A549 (cell line): ENCODE measurements at regions not wholly inside any gene's neighbourhood (a gene's known extent, or its start where the extent isn't known, plus 50 kb on each side); places are given as distances from the start of the nearest gene placed in this dataset.

ENCODE experiments used
- ATAC-seq, 2 experiments: fragments of 200-7000 bp in 1 of 2; fragments of >200 bp in 1 of 2; cut with Nextera tagmentation in 1 of 2; cut with Tn5 transposase in 1 of 2; 3 replicates each; pipeline versions ENCODE4 v1.8.0 to v1.9.1; 2018 to 2020; ENCODE audit warnings: mild to moderate bottlenecking in 1 of 2, moderate library complexity in 1 of 2
- CTCF ChIA-PET: fragments of 300-600 bp; sonication (Branson Sonifier 250); formaldehyde crosslinking; extraction: SDS; loops from one replicate; lab custom pipeline; 2021; ENCODE audit warnings: antibody characterized with exemption, inconsistent platforms; lab: Yijun Ruan, JAX
- POLR2A ChIA-PET: fragments of 350-600 bp; formaldehyde crosslinking; extraction: SDS; loops from one replicate; lab custom pipeline; 2021; ENCODE audit warnings: antibody characterized with exemption, inconsistent platforms; lab: Yijun Ruan, JAX
- DNase-seq, 2 experiments: peaks; one replicate each; pipeline versions ENCODE4 v3.0.0 to v3.0.0-alpha.2; 2011 to 2016; ENCODE audit warnings: low read depth in 1 of 2, low spot score in 1 of 2
- FAIRE-seq: peaks from 2 replicates; lab custom pipeline; 2011; peaks lifted over from hg19 to GRCh38; lab: Jason Lieb, UNC
- H3K27ac ChIP-seq, 2 experiments: fragments of >200 bp; sonication (Bioruptor Twin); formaldehyde crosslinking; 3 replicates each; pipeline ENCODE4 v1.5.1; 2016 to 2017
- H3K4me1 ChIP-seq: fragments of >200 bp; sonication (Bioruptor Twin); formaldehyde crosslinking; 3 replicates; pipeline ENCODE4 v1.6.1; 2016
- H3K4me2 ChIP-seq: fragments of >200 bp; sonication (Bioruptor Twin); formaldehyde crosslinking; 3 replicates; pipeline ENCODE4 v1.6.1; 2016
- H3K4me3 ChIP-seq: fragments of >200 bp; sonication (Bioruptor Twin); formaldehyde crosslinking; 3 replicates; pipeline ENCODE4 v1.5.1; 2016
- H3K9me3 ChIP-seq: fragments of >200 bp; sonication (Bioruptor Twin); formaldehyde crosslinking; 3 replicates; pipeline ENCODE4 v1.6.1; 2016
- CBX8 ChIP-seq: fragments of 200-600 bp; sonication (generic); IDR thresholded peaks from 2 replicates; pipeline ENCODE4 v1.6.1; 2016
- EHF ChIP-seq: fragments of 250-450 bp; sonication (Bioruptor Pico); IDR thresholded peaks from 2 replicates; pipeline ENCODE4 v1.5.0; 2020; ENCODE audit warnings: mild to moderate bottlenecking
- FOSB ChIP-seq: fragments of 250-450 bp; sonication (Bioruptor Pico); IDR thresholded peaks from 2 replicates; pipeline ENCODE4 v1.5.0; 2020; ENCODE audit warnings: mild to moderate bottlenecking, moderate library complexity
- FOSL2 ChIP-seq, 2 experiments: fragments of 450-650 bp in 1 of 2; fragments of >200 bp in 1 of 2; sonication (Bioruptor Twin) in 1 of 2; formaldehyde crosslinking; IDR thresholded peaks; 2 replicates each; pipeline versions ENCODE4 v1.5.0 to v1.6.1; 2016 to 2020; ENCODE audit warnings: mild to moderate bottlenecking in 1 of 2, moderate library complexity in 1 of 2
- HEYL ChIP-seq: fragments of 250-450 bp; sonication (Bioruptor Pico); IDR thresholded peaks from 2 replicates; pipeline ENCODE4 v1.8.0; 2021; ENCODE audit warnings: mild to moderate bottlenecking, moderate library complexity
- HOXA7 ChIP-seq: fragments of 250-450 bp; sonication (Bioruptor Pico); IDR thresholded peaks from 2 replicates; pipeline ENCODE4 v1.5.0; 2020; ENCODE audit warnings: mild to moderate bottlenecking, moderate library complexity
- KDM1A ChIP-seq: fragments of 200-600 bp; sonication (generic); IDR thresholded peaks from 2 replicates; pipeline ENCODE4 v1.6.1; 2016; ENCODE audit warnings: low read depth, mild to moderate bottlenecking
- MYC ChIP-seq: IDR thresholded peaks from 2 replicates; pipeline ENCODE4 v1.6.1; 2012; ENCODE audit warnings: mild to moderate bottlenecking, inconsistent platforms, low read length, improper control_type of control experiment, borderline replicate concordance
- NR3C1 ChIP-seq: fragments of >200 bp; sonication (Bioruptor Twin); formaldehyde crosslinking; IDR thresholded peaks from 3 replicates; pipeline ENCODE4 v1.6.1; 2017
- POLR2A ChIP-seq: IDR thresholded peaks from 2 replicates; pipeline ENCODE4 v1.6.1; 2012; ENCODE audit warnings: mild to moderate bottlenecking, low read length
- RAD21 ChIP-seq, 2 experiments: fragments of >200 bp in 1 of 2; sonication (Bioruptor Twin) in 1 of 2; formaldehyde crosslinking in 1 of 2; IDR thresholded peaks in 1 of 2; conservative IDR thresholded peaks in 1 of 2; 2 replicates in 1 of 2; 3 replicates in 1 of 2; pipeline ENCODE4 v1.6.1; 2012 to 2018; ENCODE audit warnings: inconsistent platforms in 1 of 2
- RFX5 ChIP-seq: fragments of 450-650 bp; IDR thresholded peaks from 2 replicates; pipeline ENCODE4 v1.7.1; 2014; ENCODE audit warnings: antibody characterized with exemption, mild to moderate bottlenecking, moderate library complexity
- TFCP2L1 ChIP-seq: fragments of 250-450 bp; sonication (Bioruptor Pico); IDR thresholded peaks from 2 replicates; pipeline ENCODE4 v1.5.0; 2021; ENCODE audit warnings: mild to moderate bottlenecking
- ZFP36 ChIP-seq: fragments of 450-650 bp; IDR thresholded peaks from 2 replicates; pipeline ENCODE4 v1.6.1; 2014; ENCODE audit warnings: borderline replicate concordance; ENCODE audit not compliant: partially characterized antibody
- WGBS: methylation state at CpG from one replicate; pipeline ENCODE4 v1.1.6; 2017; ENCODE audit errors: missing lambda C conversion rate; 5-methylcytosine and 5-hydroxymethylcytosine counted together
- TF ChIP-seq, protein P1 (sequence below): fragments of >200 bp; sonication (Bioruptor Twin); formaldehyde crosslinking; IDR thresholded peaks from 3 replicates; pipeline ENCODE4 v1.5.1; 2016
- TF ChIP-seq, protein P2 (sequence below): IDR thresholded peaks from 2 replicates; pipeline ENCODE4 v1.6.1; 2012
- TF ChIP-seq, protein P3 (sequence below): fragments of >200 bp; sonication (Bioruptor Twin); formaldehyde crosslinking; IDR thresholded peaks from 2 replicates; pipeline ENCODE4 v1.6.1; 2016
- TF ChIP-seq, protein P4 (sequence below): fragments of 250-450 bp; sonication (Bioruptor Pico); IDR thresholded peaks from 2 replicates; pipeline ENCODE4 v1.5.0; 2021; ENCODE audit warnings: mild to moderate bottlenecking, moderate library complexity, borderline replicate concordance
- TF ChIP-seq, protein P5 (sequence below): fragments of 450-650 bp; IDR thresholded peaks from 2 replicates; pipeline ENCODE4 v1.6.1; 2014; ENCODE audit warnings: antibody characterized with exemption
- TF ChIP-seq, protein P6 (sequence below): fragments of 200-600 bp; sonication (generic); IDR thresholded peaks from 2 replicates; pipeline ENCODE4 v1.6.1; 2016; ENCODE audit warnings: antibody characterized with exemption, mild to moderate bottlenecking, moderate library complexity

DNA sequence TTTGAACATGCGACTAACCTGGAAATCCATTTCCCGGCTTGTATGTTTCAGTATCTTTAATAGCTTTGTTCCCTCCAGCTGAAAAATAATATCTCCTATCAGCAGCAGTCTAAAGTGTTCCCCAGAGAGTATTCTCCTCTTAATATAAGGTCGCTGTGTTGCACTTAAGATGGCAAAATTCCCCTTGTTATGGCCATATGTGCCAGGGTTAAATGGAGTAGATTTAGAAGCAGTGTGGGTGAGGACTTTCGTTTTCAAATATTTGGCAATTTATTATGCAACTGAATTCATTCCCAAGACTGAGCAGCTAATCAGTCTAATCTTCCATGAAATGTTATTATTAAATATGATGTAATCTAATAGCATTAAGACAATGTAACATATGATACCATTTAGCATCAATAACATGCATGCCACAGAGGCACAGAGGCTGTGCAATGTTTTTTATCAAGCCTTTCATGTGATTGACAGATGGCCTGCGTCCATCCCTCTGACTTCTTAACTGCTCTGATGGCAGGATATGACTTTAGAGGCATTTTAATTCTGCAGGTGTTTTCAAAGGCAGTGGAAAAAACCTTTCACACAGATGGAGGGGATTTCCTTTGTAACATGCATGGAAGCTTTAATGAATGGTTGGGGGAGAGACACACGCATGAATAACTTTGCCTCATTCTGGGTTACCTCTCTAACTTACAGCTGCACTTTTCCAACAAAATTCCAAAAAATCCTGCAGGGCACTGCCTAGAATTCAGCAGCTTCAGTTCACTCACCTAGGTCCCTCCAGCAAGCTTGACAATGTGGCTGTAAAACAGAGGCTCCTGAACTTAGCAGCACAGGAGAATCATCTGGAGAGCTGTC, 55.1 kb upstream of the ZPBP start:
- Histone ChIP-seq H3K27ac (no peak overlapping the region), H3K4me2 (no peak overlapping the region), H3K4me3 (no peak overlapping the region), H3K4me1 (no peaks in the 10 kb centered on the region)
- FAIRE-seq: no peak
- WGBS: 35% methylated on average over 6 of the region's 6 CpGs
- CTCF ChIA-PET: interaction anchor here (1.5 to 4.4 kb wide), 2 partner anchors 270 to 1013 kb away, joined by 3 to 14 read pairs; no protein-coding TSS in a partner anchor
- ATAC-seq: no peak
- TF ChIP-seq FOSB (CRISPR knock-in tag) (no peak), HEYL (CRISPR knock-in tag) (no peak), RAD21 (conservative IDR thresholded peaks at IDR 0.05 in 1 of 2, IDR thresholded peaks at IDR 0.05 in 1 of 2) (no peak), NR3C1 (no peak), POLR2A (no peak), RFX5 (no peak), CBX8 (no peak), ZFP36 (no peak), FOSL2 (IDR thresholded peaks at IDR 0.05) (no peak), FOSL2 (CRISPR knock-in tag; IDR thresholded peaks at IDR 0.05) (no peak), EHF (CRISPR knock-in tag) (no peak), MYC (no peak), TFCP2L1 (CRISPR knock-in tag) (no peak), KDM1A (no peak), HOXA7 (CRISPR knock-in tag) (no peak)
- TF ChIP-seq, protein P1, sequence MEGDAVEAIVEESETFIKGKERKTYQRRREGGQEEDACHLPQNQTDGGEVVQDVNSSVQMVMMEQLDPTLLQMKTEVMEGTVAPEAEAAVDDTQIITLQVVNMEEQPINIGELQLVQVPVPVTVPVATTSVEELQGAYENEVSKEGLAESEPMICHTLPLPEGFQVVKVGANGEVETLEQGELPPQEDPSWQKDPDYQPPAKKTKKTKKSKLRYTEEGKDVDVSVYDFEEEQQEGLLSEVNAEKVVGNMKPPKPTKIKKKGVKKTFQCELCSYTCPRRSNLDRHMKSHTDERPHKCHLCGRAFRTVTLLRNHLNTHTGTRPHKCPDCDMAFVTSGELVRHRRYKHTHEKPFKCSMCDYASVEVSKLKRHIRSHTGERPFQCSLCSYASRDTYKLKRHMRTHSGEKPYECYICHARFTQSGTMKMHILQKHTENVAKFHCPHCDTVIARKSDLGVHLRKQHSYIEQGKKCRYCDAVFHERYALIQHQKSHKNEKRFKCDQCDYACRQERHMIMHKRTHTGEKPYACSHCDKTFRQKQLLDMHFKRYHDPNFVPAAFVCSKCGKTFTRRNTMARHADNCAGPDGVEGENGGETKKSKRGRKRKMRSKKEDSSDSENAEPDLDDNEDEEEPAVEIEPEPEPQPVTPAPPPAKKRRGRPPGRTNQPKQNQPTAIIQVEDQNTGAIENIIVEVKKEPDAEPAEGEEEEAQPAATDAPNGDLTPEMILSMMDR: no peak
- TF ChIP-seq, protein P2, sequence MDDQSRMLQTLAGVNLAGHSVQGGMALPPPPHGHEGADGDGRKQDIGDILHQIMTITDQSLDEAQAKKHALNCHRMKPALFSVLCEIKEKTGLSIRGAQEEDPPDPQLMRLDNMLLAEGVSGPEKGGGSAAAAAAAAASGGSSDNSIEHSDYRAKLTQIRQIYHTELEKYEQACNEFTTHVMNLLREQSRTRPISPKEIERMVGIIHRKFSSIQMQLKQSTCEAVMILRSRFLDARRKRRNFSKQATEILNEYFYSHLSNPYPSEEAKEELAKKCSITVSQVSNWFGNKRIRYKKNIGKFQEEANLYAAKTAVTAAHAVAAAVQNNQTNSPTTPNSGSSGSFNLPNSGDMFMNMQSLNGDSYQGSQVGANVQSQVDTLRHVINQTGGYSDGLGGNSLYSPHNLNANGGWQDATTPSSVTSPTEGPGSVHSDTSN: no peak
- TF ChIP-seq, protein P3, sequence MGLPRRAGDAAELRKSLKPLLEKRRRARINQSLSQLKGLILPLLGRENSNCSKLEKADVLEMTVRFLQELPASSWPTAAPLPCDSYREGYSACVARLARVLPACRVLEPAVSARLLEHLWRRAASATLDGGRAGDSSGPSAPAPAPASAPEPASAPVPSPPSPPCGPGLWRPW: no peak
- TF ChIP-seq, protein P4, sequence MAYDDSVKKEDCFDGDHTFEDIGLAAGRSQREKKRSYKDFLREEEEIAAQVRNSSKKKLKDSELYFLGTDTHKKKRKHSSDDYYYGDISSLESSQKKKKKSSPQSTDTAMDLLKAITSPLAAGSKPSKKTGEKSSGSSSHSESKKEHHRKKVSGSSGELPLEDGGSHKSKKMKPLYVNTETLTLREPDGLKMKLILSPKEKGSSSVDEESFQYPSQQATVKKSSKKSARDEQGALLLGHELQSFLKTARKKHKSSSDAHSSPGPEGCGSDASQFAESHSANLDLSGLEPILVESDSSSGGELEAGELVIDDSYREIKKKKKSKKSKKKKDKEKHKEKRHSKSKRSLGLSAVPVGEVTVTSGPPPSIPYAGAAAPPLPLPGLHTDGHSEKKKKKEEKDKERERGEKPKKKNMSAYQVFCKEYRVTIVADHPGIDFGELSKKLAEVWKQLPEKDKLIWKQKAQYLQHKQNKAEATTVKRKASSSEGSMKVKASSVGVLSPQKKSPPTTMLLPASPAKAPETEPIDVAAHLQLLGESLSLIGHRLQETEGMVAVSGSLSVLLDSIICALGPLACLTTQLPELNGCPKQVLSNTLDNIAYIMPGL: no peak
- TF ChIP-seq, protein P5, sequence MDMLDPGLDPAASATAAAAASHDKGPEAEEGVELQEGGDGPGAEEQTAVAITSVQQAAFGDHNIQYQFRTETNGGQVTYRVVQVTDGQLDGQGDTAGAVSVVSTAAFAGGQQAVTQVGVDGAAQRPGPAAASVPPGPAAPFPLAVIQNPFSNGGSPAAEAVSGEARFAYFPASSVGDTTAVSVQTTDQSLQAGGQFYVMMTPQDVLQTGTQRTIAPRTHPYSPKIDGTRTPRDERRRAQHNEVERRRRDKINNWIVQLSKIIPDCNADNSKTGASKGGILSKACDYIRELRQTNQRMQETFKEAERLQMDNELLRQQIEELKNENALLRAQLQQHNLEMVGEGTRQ: no peak
- TF ChIP-seq, protein P6, sequence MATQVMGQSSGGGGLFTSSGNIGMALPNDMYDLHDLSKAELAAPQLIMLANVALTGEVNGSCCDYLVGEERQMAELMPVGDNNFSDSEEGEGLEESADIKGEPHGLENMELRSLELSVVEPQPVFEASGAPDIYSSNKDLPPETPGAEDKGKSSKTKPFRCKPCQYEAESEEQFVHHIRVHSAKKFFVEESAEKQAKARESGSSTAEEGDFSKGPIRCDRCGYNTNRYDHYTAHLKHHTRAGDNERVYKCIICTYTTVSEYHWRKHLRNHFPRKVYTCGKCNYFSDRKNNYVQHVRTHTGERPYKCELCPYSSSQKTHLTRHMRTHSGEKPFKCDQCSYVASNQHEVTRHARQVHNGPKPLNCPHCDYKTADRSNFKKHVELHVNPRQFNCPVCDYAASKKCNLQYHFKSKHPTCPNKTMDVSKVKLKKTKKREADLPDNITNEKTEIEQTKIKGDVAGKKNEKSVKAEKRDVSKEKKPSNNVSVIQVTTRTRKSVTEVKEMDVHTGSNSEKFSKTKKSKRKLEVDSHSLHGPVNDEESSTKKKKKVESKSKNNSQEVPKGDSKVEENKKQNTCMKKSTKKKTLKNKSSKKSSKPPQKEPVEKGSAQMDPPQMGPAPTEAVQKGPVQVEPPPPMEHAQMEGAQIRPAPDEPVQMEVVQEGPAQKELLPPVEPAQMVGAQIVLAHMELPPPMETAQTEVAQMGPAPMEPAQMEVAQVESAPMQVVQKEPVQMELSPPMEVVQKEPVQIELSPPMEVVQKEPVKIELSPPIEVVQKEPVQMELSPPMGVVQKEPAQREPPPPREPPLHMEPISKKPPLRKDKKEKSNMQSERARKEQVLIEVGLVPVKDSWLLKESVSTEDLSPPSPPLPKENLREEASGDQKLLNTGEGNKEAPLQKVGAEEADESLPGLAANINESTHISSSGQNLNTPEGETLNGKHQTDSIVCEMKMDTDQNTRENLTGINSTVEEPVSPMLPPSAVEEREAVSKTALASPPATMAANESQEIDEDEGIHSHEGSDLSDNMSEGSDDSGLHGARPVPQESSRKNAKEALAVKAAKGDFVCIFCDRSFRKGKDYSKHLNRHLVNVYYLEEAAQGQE: no peak
- TF ChIP-seq, all 56 proteins: peak for 0
- H3K9me3 ChIP-seq: no peaks in the 10 kb centered on the region
- DNase-seq: no peak
- POLR2A ChIA-PET: no interaction called here
